ENCODE measurements at regions not wholly inside any gene's neighbourhood (a gene's known extent, or its start where the extent isn't known, plus 50 kb on each side); places are given as distances from the start of the nearest gene placed in this dataset.

DNA sequence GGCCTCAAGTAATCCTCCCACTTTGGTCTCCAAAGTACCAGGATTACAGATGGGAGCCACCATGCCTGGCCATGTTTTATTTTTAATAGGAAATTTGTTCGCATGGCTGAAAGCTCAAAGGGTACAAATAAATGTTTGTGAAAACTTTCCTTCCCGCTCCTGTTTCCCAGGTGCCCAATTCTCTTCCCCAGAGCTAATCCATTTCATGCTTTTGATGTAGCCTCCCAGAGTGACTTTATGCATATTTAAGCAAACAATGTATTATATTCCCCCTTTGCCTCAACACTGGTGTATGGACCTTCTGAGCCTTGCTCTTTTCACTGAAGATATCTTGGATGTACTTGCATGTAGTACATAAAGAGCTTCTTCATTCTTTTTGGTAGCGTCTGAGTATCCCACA, 52.5 kb upstream of the ITSN2 start:
- H3K27me3 ChIP-seq = no peaks in the 10 kb centered on the region
- H3K27ac ChIP-seq (replicated peaks in 1 of 4) = no peak overlapping the region
- no peak for DNase-seq (ENCODE audit: extremely low spot score)
- intact Hi-C loops (cut with DNase I) = no loop called here
- WGBS = 95% methylated on average over 3 of the region's 3 CpGs
- peaks cover 0 to 3% (median 0%) of the 10 kb centered on the region in 4 donors for H3K4me1 ChIP-seq
- TF ChIP-seq, protein P1, sequence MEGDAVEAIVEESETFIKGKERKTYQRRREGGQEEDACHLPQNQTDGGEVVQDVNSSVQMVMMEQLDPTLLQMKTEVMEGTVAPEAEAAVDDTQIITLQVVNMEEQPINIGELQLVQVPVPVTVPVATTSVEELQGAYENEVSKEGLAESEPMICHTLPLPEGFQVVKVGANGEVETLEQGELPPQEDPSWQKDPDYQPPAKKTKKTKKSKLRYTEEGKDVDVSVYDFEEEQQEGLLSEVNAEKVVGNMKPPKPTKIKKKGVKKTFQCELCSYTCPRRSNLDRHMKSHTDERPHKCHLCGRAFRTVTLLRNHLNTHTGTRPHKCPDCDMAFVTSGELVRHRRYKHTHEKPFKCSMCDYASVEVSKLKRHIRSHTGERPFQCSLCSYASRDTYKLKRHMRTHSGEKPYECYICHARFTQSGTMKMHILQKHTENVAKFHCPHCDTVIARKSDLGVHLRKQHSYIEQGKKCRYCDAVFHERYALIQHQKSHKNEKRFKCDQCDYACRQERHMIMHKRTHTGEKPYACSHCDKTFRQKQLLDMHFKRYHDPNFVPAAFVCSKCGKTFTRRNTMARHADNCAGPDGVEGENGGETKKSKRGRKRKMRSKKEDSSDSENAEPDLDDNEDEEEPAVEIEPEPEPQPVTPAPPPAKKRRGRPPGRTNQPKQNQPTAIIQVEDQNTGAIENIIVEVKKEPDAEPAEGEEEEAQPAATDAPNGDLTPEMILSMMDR (IDR thresholded peaks at IDR 0.05) = no peak
- TF ChIP-seq POLR2AphosphoS5 (IDR thresholded peaks at IDR 0.05) (no peak), POLR2A (IDR thresholded peaks at IDR 0.05; ENCODE audit: low read depth) (no peak), EP300 (IDR thresholded peaks at IDR 0.05) (no peak)
- no peaks in the 10 kb centered on the region for H3K36me3 ChIP-seq
- no peaks in the 10 kb centered on the region for H3K9me3 ChIP-seq
- no peak overlapping the region for H3K4me3 ChIP-seq

DNA sequence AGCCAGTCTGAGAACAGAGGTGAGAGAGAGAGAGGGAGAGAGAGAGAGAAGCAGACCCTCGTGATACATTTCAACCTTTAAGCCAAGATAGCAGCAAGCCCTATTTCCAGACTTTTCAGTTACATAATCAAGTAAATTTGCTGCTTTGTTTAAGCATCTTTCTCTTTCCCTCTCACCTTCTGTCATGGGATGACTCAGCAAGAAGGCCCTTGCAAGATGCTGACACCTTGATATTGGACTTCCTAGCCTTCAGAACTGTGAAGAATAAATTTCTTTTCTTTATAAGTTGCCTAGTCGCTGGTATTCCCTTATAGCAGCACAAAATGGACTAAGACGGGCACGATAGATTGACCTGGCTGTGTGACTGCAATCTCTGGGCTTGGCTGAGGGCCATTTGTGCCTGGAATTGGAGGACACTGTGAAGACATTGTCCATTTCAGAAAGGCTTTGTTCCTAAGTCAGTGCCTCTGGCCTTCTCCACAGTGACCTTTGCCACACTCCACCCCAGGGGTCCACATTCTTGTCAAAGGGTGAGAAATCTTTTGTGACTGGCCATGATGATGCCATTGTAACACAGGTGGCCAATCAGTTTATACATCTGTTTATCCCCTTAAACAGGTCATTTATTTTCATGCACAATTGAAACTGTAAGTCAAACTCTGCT, 51.3 kb upstream of the ITSN2 start:
- intact Hi-C loops (cut with DNase I) = no loop called here
- WGBS = 94% methylated on average over 4 of the region's 4 CpGs
- no peak for DNase-seq (ENCODE audit: extremely low spot score)

DNA sequence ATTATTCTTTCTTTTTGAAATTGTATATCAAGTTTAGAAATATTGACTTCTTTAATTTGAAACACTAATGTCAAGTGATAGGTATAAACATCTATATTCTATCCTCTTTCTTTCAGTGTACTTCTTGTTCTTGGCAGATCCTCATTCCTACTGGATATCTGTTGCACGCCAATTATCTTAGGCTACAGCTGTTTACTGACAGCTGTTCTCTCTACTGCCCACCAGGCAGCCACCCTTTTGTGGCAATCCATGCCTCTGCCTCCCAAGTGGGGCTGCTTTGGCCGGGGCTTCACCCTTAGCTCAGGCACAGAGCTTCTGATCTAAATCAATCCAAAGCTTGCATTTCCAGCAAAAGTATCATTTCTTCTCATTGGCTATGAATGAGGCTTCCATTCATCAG, 50.6 kb upstream of the ITSN2 start:
- TF ChIP-seq, protein P1 (IDR thresholded peaks at IDR 0.05) = no peak
- TF ChIP-seq EP300 (IDR thresholded peaks at IDR 0.05) = no peak
- TF ChIP-seq POLR2A (IDR thresholded peaks at IDR 0.05; ENCODE audit: low read depth) = no peak
- TF ChIP-seq POLR2AphosphoS5 (IDR thresholded peaks at IDR 0.05) = no peak
- no peak overlapping the region for H3K4me3 ChIP-seq
- H3K27ac ChIP-seq (replicated peaks in 1 of 4) = no peak overlapping the region
- no peaks in the 10 kb centered on the region for H3K36me3 ChIP-seq
- H3K27me3 ChIP-seq = no peaks in the 10 kb centered on the region
- no peaks in the 10 kb centered on the region for H3K9me3 ChIP-seq
- DNase-seq (ENCODE audit: extremely low spot score) = no peak
- peaks cover 0 to 3% (median 0%) of the 10 kb centered on the region in 4 donors for H3K4me1 ChIP-seq
- intact Hi-C loops (cut with DNase I) = no loop called here
- WGBS = 90% methylated on average over 2 of the region's 2 CpGs

More for the DNA sequence above, 51.3 kb upstream of the ITSN2 start:
- Histone ChIP-seq H3K27ac (replicated peaks in 1 of 4) (no peak overlapping the region), H3K36me3 (no peaks in the 10 kb centered on the region), H3K4me3 (no peak overlapping the region), H3K27me3 (no peaks in the 10 kb centered on the region), H3K9me3 (no peaks in the 10 kb centered on the region), H3K4me1 (peaks cover 0 to 3% (median 0%) of the 10 kb centered on the region in 4 donors)
- no peak for TF ChIP-seq POLR2AphosphoS5 (IDR thresholded peaks at IDR 0.05)
- TF ChIP-seq, protein P1 (IDR thresholded peaks at IDR 0.05) = no peak
- TF ChIP-seq POLR2A (IDR thresholded peaks at IDR 0.05; ENCODE audit: low read depth) = no peak
- TF ChIP-seq EP300 (IDR thresholded peaks at IDR 0.05) = no peak

DNA sequence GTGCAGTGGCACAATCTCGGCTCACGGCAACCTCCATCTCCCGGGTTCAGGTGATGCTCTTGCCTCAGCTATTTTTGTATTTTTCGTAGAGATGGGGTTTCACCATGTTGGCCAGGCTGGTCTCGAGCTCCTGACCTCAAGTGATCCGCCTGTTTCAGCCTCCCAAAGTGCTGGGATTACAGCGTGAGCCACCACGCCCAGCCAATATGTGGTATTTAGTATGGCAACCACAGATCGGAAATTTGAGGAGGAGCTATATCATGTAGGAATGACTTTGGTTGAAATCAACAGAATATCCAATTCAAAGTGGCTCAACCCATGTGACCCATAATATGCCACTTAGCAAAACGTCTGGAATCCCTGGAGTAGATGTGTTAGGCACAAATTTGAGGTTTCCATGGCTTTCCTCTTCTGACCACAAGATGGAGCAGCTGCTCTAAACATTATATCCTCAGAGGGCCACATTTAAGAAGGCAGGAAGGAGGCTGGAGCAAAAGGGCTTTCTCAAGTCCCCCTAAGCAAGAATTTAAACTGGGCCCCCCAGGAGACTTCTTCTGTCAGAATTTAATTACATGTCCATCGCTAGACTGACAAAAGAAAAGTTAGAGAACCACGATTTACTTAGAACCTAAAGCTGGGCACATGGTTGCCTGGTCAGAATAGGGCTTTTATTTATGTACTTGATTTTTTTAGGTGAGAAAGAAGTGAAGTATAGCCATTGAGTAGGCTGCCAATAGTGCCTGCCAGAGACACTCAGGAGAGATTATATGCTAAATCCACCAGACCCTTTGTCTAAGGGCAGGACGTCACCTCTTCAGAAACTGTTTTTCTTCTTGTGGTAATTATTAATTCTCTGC, 49.6 kb upstream of the ITSN2 start:
- TF ChIP-seq, protein P1 (IDR thresholded peaks at IDR 0.05) = peak; percentile 86 to 89 (median 88)
- no peak for TF ChIP-seq EP300 (IDR thresholded peaks at IDR 0.05)
- no peak for TF ChIP-seq POLR2AphosphoS5 (IDR thresholded peaks at IDR 0.05)
- TF ChIP-seq POLR2A (IDR thresholded peaks at IDR 0.05; ENCODE audit: low read depth) = no peak
- Histone ChIP-seq H3K9me3 (no peaks in the 10 kb centered on the region), H3K4me3 (no peak overlapping the region), H3K4me1 (peaks cover 0 to 4% (median 0%) of the 10 kb centered on the region in 4 donors), H3K27ac (replicated peaks in 1 of 4) (no peak overlapping the region), H3K36me3 (no peaks in the 10 kb centered on the region), H3K27me3 (no peaks in the 10 kb centered on the region)
- intact Hi-C loops (cut with DNase I) = loop anchor here (1.0 kb wide), 1 partner anchor 418 kb away; no protein-coding TSS in a partner anchor
- DNase-seq (ENCODE audit: extremely low spot score) = no peak
- 53% methylated on average over 11 of the region's 13 CpGs for WGBS

All from esophagus muscularis mucosa (tissue), 4 donors.